ENCODE measurements at regions not wholly inside any gene's neighbourhood (a gene's known extent, or its start where the extent isn't known, plus 50 kb on each side); places are given as distances from the start of the nearest gene placed in this dataset.

DNA sequence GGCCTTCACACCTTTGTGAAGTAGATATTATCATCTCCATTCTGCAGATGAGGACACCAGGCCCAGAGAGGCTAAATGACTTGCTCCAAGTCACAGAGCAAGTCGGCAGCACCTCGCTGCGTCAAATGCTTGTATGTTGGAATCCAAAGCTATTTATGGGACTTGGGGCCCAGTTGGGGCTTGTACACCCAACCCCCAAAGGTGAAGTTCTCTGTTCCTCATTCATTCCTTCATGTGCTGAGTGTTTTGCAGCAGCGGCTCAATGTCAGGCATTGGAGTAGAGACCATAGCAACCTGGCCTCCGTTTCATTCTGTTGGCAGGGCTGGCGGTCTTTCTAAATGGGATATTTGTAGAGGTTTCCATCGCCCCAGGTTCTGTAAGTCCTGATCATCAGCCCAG is 113.4 kb upstream of the SLC25A33 start:
- H3K4me2 ChIP-seq (ENCODE audit: low read length) = no peak overlapping the region
- Mint-ChIP-seq H3K9me3 (ENCODE audit: unreplicated experiment) (peaks cover 2% of the 10 kb centered on the region), H3K4me3 (ENCODE audit: unreplicated experiment) (no peak overlapping the region), H3K36me3 (ENCODE audit: low read depth, unreplicated experiment) (peaks cover 3% of the 10 kb centered on the region), H3K27ac (ENCODE audit: unreplicated experiment) (peak overlapping the region; percentile 77), H3K4me1 (ENCODE audit: low read depth, unreplicated experiment) (peaks cover 28% of the 10 kb centered on the region), H3K27me3 (ENCODE audit: low read depth, unreplicated experiment) (no peaks in the 10 kb centered on the region)
- no peaks in the 10 kb centered on the region for H4K20me1 ChIP-seq (ENCODE audit: insufficient read depth, low read length)
- TF ChIP-seq EZH2 (IDR thresholded peaks at IDR 0.05; ENCODE audit: insufficient read depth, low read length) = no peak
- TF ChIP-seq, protein P1, sequence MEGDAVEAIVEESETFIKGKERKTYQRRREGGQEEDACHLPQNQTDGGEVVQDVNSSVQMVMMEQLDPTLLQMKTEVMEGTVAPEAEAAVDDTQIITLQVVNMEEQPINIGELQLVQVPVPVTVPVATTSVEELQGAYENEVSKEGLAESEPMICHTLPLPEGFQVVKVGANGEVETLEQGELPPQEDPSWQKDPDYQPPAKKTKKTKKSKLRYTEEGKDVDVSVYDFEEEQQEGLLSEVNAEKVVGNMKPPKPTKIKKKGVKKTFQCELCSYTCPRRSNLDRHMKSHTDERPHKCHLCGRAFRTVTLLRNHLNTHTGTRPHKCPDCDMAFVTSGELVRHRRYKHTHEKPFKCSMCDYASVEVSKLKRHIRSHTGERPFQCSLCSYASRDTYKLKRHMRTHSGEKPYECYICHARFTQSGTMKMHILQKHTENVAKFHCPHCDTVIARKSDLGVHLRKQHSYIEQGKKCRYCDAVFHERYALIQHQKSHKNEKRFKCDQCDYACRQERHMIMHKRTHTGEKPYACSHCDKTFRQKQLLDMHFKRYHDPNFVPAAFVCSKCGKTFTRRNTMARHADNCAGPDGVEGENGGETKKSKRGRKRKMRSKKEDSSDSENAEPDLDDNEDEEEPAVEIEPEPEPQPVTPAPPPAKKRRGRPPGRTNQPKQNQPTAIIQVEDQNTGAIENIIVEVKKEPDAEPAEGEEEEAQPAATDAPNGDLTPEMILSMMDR (IDR thresholded peaks at IDR 0.05; ENCODE audit: insufficient read depth, low read depth, low read length) = no peak
- H3K36me3 ChIP-seq (ENCODE audit: insufficient read depth, low read length) = no peaks in the 10 kb centered on the region
- peaks cover 3% of the 10 kb centered on the region for H3K27me3 ChIP-seq (ENCODE audit: insufficient read depth, low read length)
- H3K79me2 ChIP-seq (ENCODE audit: insufficient read depth, low read length) = no peaks in the 10 kb centered on the region
- peaks cover 5% of the 10 kb centered on the region for H3K4me1 ChIP-seq (ENCODE audit: insufficient read depth, low read length)
- no peak overlapping the region for H3K9ac ChIP-seq (ENCODE audit: low read length)
- no peak overlapping the region for H3K27ac ChIP-seq (ENCODE audit: low read depth, low read length)
- no peak for DNase-seq (ENCODE audit: low read depth)
- H2AFZ ChIP-seq (ENCODE audit: low read depth, low read length) = no peak overlapping the region
- no peak for FAIRE-seq
- H3K9me3 ChIP-seq (ENCODE audit: insufficient read depth, low read depth, low read length) = no peaks in the 10 kb centered on the region
- no peak overlapping the region for H3K4me3 ChIP-seq (ENCODE audit: insufficient read depth, low read depth, low read length)

DNA sequence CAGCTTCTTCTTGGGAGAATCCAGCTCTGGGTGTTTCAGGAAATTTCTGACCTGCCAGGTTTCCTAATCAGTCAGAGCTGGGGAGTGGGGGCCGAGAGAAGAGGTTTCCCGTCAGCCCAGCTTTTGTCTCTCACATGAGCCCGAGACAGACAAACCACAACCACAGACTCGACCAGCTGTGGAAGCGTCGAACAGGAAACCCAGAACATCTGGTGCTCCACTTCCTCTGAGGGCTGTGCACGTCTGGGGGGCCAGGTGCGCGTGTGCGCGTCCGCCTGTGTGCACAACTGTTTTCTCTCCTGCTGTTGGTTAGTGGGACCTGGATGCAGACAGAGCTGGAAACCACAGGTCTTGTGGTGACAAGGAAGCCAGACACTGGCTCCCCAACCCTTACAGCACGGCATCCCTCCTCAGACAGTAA is 113.0 kb upstream of the SLC25A33 start:
- Histone ChIP-seq H3K4me1 (ENCODE audit: insufficient read depth, low read length) (peaks cover 5% of the 10 kb centered on the region), H3K79me2 (ENCODE audit: insufficient read depth, low read length) (no peaks in the 10 kb centered on the region), H3K9ac (ENCODE audit: low read length) (no peak overlapping the region), H3K27ac (ENCODE audit: low read depth, low read length) (no peak overlapping the region), H4K20me1 (ENCODE audit: insufficient read depth, low read length) (no peaks in the 10 kb centered on the region), H3K27me3 (ENCODE audit: insufficient read depth, low read length) (peaks cover 3% of the 10 kb centered on the region), H3K4me3 (ENCODE audit: insufficient read depth, low read depth, low read length) (no peak overlapping the region), H3K9me3 (ENCODE audit: insufficient read depth, low read depth, low read length) (no peaks in the 10 kb centered on the region), H2AFZ (ENCODE audit: low read depth, low read length) (no peak overlapping the region), H3K36me3 (ENCODE audit: insufficient read depth, low read length) (no peaks in the 10 kb centered on the region), H3K4me2 (ENCODE audit: low read length) (no peak overlapping the region)
- no peak for DNase-seq (ENCODE audit: low read depth)
- Mint-ChIP-seq H3K4me3 (ENCODE audit: unreplicated experiment) (no peak overlapping the region), H3K4me1 (ENCODE audit: low read depth, unreplicated experiment) (peaks cover 28% of the 10 kb centered on the region), H3K36me3 (ENCODE audit: low read depth, unreplicated experiment) (peaks cover 3% of the 10 kb centered on the region), H3K27ac (ENCODE audit: unreplicated experiment) (peak overlapping the region; percentile 77), H3K9me3 (ENCODE audit: unreplicated experiment) (peaks cover 2% of the 10 kb centered on the region), H3K27me3 (ENCODE audit: low read depth, unreplicated experiment) (no peaks in the 10 kb centered on the region)
- no peak for FAIRE-seq
- TF ChIP-seq, protein P1 (IDR thresholded peaks at IDR 0.05; ENCODE audit: insufficient read depth, low read depth, low read length) = no peak
- TF ChIP-seq EZH2 (IDR thresholded peaks at IDR 0.05; ENCODE audit: insufficient read depth, low read length) = no peak

DNA sequence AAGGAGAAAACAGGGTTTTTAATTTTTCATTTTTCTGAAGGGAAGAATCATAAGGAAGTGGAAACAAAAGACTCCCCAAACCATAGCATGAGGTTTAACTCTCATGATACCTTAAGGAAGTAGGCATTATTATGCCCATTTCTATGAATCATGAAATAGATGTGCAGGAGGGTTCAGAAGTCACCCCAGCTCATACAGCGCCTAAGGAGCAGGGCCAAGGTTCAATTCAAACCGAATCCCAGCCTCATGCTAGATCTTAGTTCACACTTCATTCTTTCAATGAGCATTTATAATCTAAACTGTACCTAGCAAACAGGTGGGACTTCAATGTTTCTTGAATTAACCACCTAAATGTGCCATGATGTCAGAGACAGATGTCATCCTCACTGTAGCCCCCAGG is 111.9 kb upstream of the SLC25A33 start:
- Histone ChIP-seq H3K27ac (ENCODE audit: low read depth, low read length) (no peak overlapping the region), H2AFZ (ENCODE audit: low read depth, low read length) (no peak overlapping the region), H3K9me3 (ENCODE audit: insufficient read depth, low read depth, low read length) (no peaks in the 10 kb centered on the region), H3K4me3 (ENCODE audit: insufficient read depth, low read depth, low read length) (no peak overlapping the region), H3K4me1 (ENCODE audit: insufficient read depth, low read length) (peaks cover 5% of the 10 kb centered on the region), H3K4me2 (ENCODE audit: low read length) (no peak overlapping the region), H3K27me3 (ENCODE audit: insufficient read depth, low read length) (peaks cover 3% of the 10 kb centered on the region), H4K20me1 (ENCODE audit: insufficient read depth, low read length) (no peaks in the 10 kb centered on the region), H3K79me2 (ENCODE audit: insufficient read depth, low read length) (no peaks in the 10 kb centered on the region), H3K9ac (ENCODE audit: low read length) (no peak overlapping the region), H3K36me3 (ENCODE audit: insufficient read depth, low read length) (no peaks in the 10 kb centered on the region)
- Mint-ChIP-seq H3K4me1 (ENCODE audit: low read depth, unreplicated experiment) (peaks cover 27% of the 10 kb centered on the region), H3K4me3 (ENCODE audit: unreplicated experiment) (no peak overlapping the region), H3K9me3 (ENCODE audit: unreplicated experiment) (peaks cover 2% of the 10 kb centered on the region), H3K27ac (ENCODE audit: unreplicated experiment) (no peak overlapping the region), H3K36me3 (ENCODE audit: low read depth, unreplicated experiment) (peaks cover 3% of the 10 kb centered on the region), H3K27me3 (ENCODE audit: low read depth, unreplicated experiment) (no peaks in the 10 kb centered on the region)
- no peak for FAIRE-seq
- no peak for DNase-seq (ENCODE audit: low read depth)
- TF ChIP-seq, protein P1 (IDR thresholded peaks at IDR 0.05; ENCODE audit: insufficient read depth, low read depth, low read length) = no peak
- no peak for TF ChIP-seq EZH2 (IDR thresholded peaks at IDR 0.05; ENCODE audit: insufficient read depth, low read length)

Measured in astrocyte (in vitro differentiated cells and primary cell).